ENCODE measurements at regions not wholly inside any gene's neighbourhood (a gene's known extent, or its start where the extent isn't known, plus 50 kb on each side); places are given as distances from the start of the nearest gene placed in this dataset.

DNA sequence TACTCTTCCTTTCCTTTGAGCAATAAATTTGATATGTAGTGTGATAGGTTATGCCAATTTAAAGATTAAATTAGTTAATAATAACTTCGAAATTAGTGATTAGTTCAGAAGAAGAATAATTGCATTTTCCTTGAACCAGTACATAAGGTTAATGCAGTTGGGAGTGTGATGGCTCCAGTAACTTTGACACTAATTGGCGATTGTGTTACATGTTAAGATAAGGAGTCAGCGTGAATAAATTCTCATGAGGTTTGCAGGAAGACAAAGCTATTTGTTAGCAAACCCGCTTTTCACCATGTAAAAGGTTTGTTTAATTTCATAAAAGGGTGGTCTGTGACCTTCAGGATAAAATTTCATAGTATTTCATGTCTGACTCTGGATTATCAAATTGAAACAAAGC lies 1226.8 kb downstream of the SLC16A7 start:
- no peaks in the 10 kb centered on the region for H3K4me1 ChIP-seq (ENCODE audit: control insufficient read depth in 3 of 3, insufficient read depth in 3 of 3, low read length in 3 of 3)
- H3K4me3 ChIP-seq (ENCODE audit: low read length in 3 of 3) = no peak overlapping the region
- H3K27ac ChIP-seq (ENCODE audit: low read depth, low read length) = no peak overlapping the region
- H3K9me3 ChIP-seq (ENCODE audit: control insufficient read depth in 3 of 3, low read length in 3 of 3) = no peaks in the 10 kb centered on the region
- H3K9ac ChIP-seq (ENCODE audit: low read depth in 1 of 3, low read length in 3 of 3) = no peak overlapping the region
- no peaks in the 10 kb centered on the region for H3K27me3 ChIP-seq (ENCODE audit: control insufficient read depth in 3 of 3, insufficient read depth in 3 of 3, low read length in 3 of 3)
- H3K36me3 ChIP-seq (ENCODE audit: control insufficient read depth in 3 of 3, insufficient read depth in 3 of 3, low read length in 3 of 3) = no peaks in the 10 kb centered on the region

DNA sequence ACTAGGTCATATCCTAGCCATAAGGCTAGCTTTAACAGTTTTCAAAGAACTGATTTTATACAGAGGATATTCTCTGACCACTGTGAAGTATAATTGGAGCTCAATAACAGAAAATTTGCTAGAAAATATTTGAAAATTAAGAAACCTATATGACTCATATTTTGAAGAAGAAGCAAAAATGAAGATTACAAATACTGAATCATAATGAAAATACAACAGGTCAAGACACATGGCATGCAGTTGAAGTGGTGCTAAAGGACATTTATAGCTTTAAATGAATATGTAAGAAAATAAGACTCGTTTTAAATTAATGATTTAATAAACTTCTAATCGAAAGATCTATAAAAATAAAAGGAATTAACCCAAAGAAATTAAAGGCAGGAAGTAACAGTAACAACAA lies 1234.6 kb downstream of the SLC16A7 start:
- H3K4me3 ChIP-seq (ENCODE audit: low read length in 3 of 3) = no peak overlapping the region
- H3K36me3 ChIP-seq (ENCODE audit: control insufficient read depth in 3 of 3, insufficient read depth in 3 of 3, low read length in 3 of 3) = no peaks in the 10 kb centered on the region
- no peaks in the 10 kb centered on the region for H3K27me3 ChIP-seq (ENCODE audit: control insufficient read depth in 3 of 3, insufficient read depth in 3 of 3, low read length in 3 of 3)
- no peak overlapping the region for H3K27ac ChIP-seq (ENCODE audit: low read depth, low read length)
- no peaks in the 10 kb centered on the region for H3K4me1 ChIP-seq (ENCODE audit: control insufficient read depth in 3 of 3, insufficient read depth in 3 of 3, low read length in 3 of 3)
- H3K9me3 ChIP-seq (ENCODE audit: control insufficient read depth in 3 of 3, low read length in 3 of 3) = no peaks in the 10 kb centered on the region
- H3K9ac ChIP-seq (ENCODE audit: low read depth in 1 of 3, low read length in 3 of 3) = no peak overlapping the region

DNA sequence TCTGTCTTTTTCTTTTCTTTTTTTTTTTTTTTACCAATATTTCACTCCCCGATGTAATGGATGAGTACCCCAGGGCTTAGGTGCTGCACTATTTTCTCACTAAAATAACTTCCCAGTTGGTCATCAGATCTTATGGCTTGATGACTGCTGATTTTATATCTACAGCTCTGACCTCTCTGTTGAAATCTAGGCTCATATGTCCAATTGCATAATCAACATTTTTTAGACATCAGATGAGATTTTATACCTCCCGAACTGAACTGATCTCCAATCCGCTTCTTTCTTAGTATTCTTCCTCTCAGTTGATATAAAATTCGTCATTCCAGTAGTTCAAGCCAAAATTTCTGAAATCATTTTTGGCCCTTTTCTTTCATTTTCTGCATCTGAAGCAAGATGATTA lies 1236.5 kb downstream of the SLC16A7 start:
- no peak overlapping the region for H3K9ac ChIP-seq (ENCODE audit: low read depth in 1 of 3, low read length in 3 of 3)
- no peaks in the 10 kb centered on the region for H3K9me3 ChIP-seq (ENCODE audit: control insufficient read depth in 3 of 3, low read length in 3 of 3)
- no peaks in the 10 kb centered on the region for H3K27me3 ChIP-seq (ENCODE audit: control insufficient read depth in 3 of 3, insufficient read depth in 3 of 3, low read length in 3 of 3)
- no peaks in the 10 kb centered on the region for H3K36me3 ChIP-seq (ENCODE audit: control insufficient read depth in 3 of 3, insufficient read depth in 3 of 3, low read length in 3 of 3)
- no peaks in the 10 kb centered on the region for H3K4me1 ChIP-seq (ENCODE audit: control insufficient read depth in 3 of 3, insufficient read depth in 3 of 3, low read length in 3 of 3)
- H3K27ac ChIP-seq (ENCODE audit: low read depth, low read length) = no peak overlapping the region
- H3K4me3 ChIP-seq (ENCODE audit: low read length in 3 of 3) = no peak overlapping the region

DNA sequence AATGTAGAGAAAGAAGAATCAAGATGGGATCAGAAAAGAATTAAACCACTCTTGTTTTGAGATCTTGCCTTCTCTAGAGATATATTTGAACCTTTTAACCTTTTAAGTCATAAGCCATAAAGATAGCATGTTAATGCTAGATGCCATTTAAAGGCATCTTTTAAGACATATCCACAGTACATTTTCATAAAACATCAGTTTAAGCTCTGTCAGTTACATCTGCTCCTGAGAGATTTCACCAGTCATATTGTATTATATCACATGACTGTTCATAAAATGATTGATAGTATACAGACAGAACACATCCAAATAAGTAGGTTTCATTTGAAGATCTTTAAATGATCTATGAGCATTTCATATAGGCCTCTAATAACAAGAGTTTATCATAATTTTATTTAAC lies 1238.5 kb downstream of the SLC16A7 start:
- Histone ChIP-seq H3K9ac (ENCODE audit: low read depth in 1 of 3, low read length in 3 of 3) (no peak overlapping the region), H3K4me1 (ENCODE audit: control insufficient read depth in 3 of 3, insufficient read depth in 3 of 3, low read length in 3 of 3) (no peaks in the 10 kb centered on the region), H3K4me3 (ENCODE audit: low read length in 3 of 3) (no peak overlapping the region), H3K9me3 (ENCODE audit: control insufficient read depth in 3 of 3, low read length in 3 of 3) (no peaks in the 10 kb centered on the region), H3K27me3 (ENCODE audit: control insufficient read depth in 3 of 3, insufficient read depth in 3 of 3, low read length in 3 of 3) (no peaks in the 10 kb centered on the region), H3K27ac (ENCODE audit: low read depth, low read length) (no peak overlapping the region), H3K36me3 (ENCODE audit: control insufficient read depth in 3 of 3, insufficient read depth in 3 of 3, low read length in 3 of 3) (no peaks in the 10 kb centered on the region)

DNA sequence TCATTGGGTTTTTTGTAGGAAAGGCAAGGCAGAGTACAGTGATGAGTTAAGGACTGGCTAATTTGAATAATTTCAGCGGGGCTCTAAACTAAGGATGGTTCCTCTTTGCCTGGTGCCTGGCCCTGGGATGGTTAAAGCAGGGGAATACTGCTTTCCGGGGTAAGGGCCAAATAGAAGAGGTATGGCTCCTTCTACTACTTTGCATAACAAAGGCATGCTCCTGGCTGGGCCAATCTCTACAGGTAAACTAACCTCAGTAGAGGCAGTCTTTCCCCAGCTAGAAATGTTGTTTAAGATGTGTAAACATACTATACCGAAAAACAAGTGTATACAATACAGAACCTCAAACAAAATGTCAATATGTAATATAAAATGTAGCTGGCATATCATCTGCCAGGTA lies 1239.0 kb downstream of the SLC16A7 start:
- Histone ChIP-seq H3K36me3 (ENCODE audit: control insufficient read depth in 3 of 3, insufficient read depth in 3 of 3, low read length in 3 of 3) (no peaks in the 10 kb centered on the region), H3K9me3 (ENCODE audit: control insufficient read depth in 3 of 3, low read length in 3 of 3) (no peaks in the 10 kb centered on the region), H3K27me3 (ENCODE audit: control insufficient read depth in 3 of 3, insufficient read depth in 3 of 3, low read length in 3 of 3) (no peaks in the 10 kb centered on the region), H3K4me1 (ENCODE audit: control insufficient read depth in 3 of 3, insufficient read depth in 3 of 3, low read length in 3 of 3) (no peaks in the 10 kb centered on the region), H3K4me3 (ENCODE audit: low read length in 3 of 3) (no peak overlapping the region), H3K27ac (ENCODE audit: low read depth, low read length) (no peak overlapping the region), H3K9ac (ENCODE audit: low read depth in 1 of 3, low read length in 3 of 3) (no peak overlapping the region)

DNA sequence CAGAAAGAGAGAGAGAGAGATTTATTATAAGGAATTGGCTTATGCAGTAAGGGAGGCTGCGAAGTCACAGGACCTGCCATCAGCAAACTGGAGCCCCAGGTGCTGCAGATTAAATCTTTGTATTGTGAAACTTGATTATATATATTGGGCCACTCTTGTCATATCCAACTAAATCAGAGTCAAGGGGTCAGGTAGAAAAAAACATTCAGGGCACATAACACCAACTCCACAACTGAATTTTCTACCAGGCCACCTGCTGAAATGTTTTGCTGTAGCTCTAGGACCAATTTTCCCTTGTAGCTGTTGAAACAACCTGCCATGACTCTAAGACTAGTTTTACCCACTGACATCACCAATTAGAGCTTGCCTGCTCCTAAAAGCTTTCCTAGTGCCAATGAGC lies 1240.8 kb downstream of the SLC16A7 start:
- no peaks in the 10 kb centered on the region for H3K9me3 ChIP-seq (ENCODE audit: control insufficient read depth in 3 of 3, low read length in 3 of 3)
- no peaks in the 10 kb centered on the region for H3K27me3 ChIP-seq (ENCODE audit: control insufficient read depth in 3 of 3, insufficient read depth in 3 of 3, low read length in 3 of 3)
- no peaks in the 10 kb centered on the region for H3K36me3 ChIP-seq (ENCODE audit: control insufficient read depth in 3 of 3, insufficient read depth in 3 of 3, low read length in 3 of 3)
- H3K4me1 ChIP-seq (ENCODE audit: control insufficient read depth in 3 of 3, insufficient read depth in 3 of 3, low read length in 3 of 3) = no peaks in the 10 kb centered on the region
- no peak overlapping the region for H3K27ac ChIP-seq (ENCODE audit: low read depth, low read length)
- H3K4me3 ChIP-seq (ENCODE audit: low read length in 3 of 3) = no peak overlapping the region
- no peak overlapping the region for H3K9ac ChIP-seq (ENCODE audit: low read depth in 1 of 3, low read length in 3 of 3)

DNA sequence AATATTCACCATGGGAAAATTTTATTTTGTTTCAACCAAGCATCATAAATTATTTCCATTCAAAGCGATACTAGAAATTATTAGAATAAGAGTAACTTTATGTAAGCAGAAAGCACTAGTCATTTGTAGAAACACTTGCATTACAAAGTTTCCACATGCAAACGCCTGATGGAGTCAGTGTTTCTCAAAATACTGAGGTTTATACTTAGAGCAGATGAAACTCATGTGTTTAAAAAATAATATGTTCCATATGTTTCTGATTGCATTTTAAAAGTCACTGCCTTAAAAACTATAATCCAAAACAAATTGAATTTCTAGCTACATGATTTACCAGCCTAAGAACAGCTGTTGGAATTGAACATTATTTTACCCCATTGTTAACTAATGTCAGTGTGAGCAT lies 1246.4 kb downstream of the SLC16A7 start:
- H3K36me3 ChIP-seq (ENCODE audit: control insufficient read depth in 3 of 3, insufficient read depth in 3 of 3, low read length in 3 of 3) = no peaks in the 10 kb centered on the region
- H3K9me3 ChIP-seq (ENCODE audit: control insufficient read depth in 3 of 3, low read length in 3 of 3) = no peaks in the 10 kb centered on the region
- H3K4me1 ChIP-seq (ENCODE audit: control insufficient read depth in 3 of 3, insufficient read depth in 3 of 3, low read length in 3 of 3) = no peaks in the 10 kb centered on the region
- no peaks in the 10 kb centered on the region for H3K27me3 ChIP-seq (ENCODE audit: control insufficient read depth in 3 of 3, insufficient read depth in 3 of 3, low read length in 3 of 3)
- H3K9ac ChIP-seq (ENCODE audit: low read depth in 1 of 3, low read length in 3 of 3) = no peak overlapping the region
- H3K27ac ChIP-seq (ENCODE audit: low read depth, low read length) = no peak overlapping the region
- H3K4me3 ChIP-seq (ENCODE audit: low read length in 3 of 3) = no peak overlapping the region

DNA sequence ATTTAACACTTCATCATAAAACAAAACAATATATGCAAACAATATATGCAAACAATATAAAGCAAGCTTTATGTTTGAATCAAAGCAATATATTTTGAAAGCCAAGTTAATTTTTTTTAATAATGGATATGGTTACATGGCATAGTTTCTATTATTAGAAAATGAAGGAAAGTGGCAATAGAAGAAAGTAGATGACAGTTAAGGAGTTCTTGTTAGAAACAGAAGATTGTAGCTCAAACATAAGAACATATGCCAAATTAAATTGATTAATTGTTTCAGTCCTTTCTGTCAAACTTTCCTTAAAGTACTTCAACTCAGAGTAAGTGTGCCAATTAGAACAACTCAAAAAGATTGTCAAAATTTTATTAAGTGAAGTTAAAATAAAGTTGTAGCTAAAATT lies 1248.3 kb downstream of the SLC16A7 start:
- no peak overlapping the region for H3K9ac ChIP-seq (ENCODE audit: low read depth in 1 of 3, low read length in 3 of 3)

DNA sequence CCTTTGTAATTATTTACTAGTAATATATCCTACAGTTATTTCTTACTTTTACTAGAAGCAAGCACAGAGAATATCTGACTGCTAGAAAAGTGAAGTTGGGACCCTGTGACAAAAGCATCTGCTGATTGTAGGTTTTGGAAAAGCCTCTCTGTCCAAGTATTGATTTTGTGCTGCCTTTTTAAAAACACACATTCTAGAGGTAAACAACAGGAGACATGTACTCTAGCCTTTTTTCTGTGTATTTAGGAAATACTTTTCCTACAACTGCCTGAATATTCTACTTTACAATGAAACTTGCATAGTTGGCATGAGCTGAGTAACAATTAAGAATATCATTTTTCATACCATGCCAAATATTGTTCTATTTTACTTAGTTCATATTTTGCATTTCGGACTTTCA lies 1249.0 kb downstream of the SLC16A7 start:
- no peaks in the 10 kb centered on the region for H3K4me1 ChIP-seq (ENCODE audit: control insufficient read depth in 3 of 3, insufficient read depth in 3 of 3, low read length in 3 of 3)
- no peak overlapping the region for H3K4me3 ChIP-seq (ENCODE audit: low read length in 3 of 3)
- H3K9ac ChIP-seq (ENCODE audit: low read depth in 1 of 3, low read length in 3 of 3) = no peak overlapping the region
- no peaks in the 10 kb centered on the region for H3K27me3 ChIP-seq (ENCODE audit: control insufficient read depth in 3 of 3, insufficient read depth in 3 of 3, low read length in 3 of 3)
- H3K27ac ChIP-seq (ENCODE audit: low read depth, low read length) = no peak overlapping the region
- H3K36me3 ChIP-seq (ENCODE audit: control insufficient read depth in 3 of 3, insufficient read depth in 3 of 3, low read length in 3 of 3) = no peaks in the 10 kb centered on the region
- H3K9me3 ChIP-seq (ENCODE audit: control insufficient read depth in 3 of 3, low read length in 3 of 3) = no peaks in the 10 kb centered on the region

More for the DNA sequence above, 1248.3 kb downstream of the SLC16A7 start:
- H3K27ac ChIP-seq (ENCODE audit: low read depth, low read length) = no peak overlapping the region
- no peaks in the 10 kb centered on the region for H3K36me3 ChIP-seq (ENCODE audit: control insufficient read depth in 3 of 3, insufficient read depth in 3 of 3, low read length in 3 of 3)
- no peaks in the 10 kb centered on the region for H3K27me3 ChIP-seq (ENCODE audit: control insufficient read depth in 3 of 3, insufficient read depth in 3 of 3, low read length in 3 of 3)
- no peaks in the 10 kb centered on the region for H3K4me1 ChIP-seq (ENCODE audit: control insufficient read depth in 3 of 3, insufficient read depth in 3 of 3, low read length in 3 of 3)
- no peak overlapping the region for H3K4me3 ChIP-seq (ENCODE audit: low read length in 3 of 3)
- no peaks in the 10 kb centered on the region for H3K9me3 ChIP-seq (ENCODE audit: control insufficient read depth in 3 of 3, low read length in 3 of 3)

DNA sequence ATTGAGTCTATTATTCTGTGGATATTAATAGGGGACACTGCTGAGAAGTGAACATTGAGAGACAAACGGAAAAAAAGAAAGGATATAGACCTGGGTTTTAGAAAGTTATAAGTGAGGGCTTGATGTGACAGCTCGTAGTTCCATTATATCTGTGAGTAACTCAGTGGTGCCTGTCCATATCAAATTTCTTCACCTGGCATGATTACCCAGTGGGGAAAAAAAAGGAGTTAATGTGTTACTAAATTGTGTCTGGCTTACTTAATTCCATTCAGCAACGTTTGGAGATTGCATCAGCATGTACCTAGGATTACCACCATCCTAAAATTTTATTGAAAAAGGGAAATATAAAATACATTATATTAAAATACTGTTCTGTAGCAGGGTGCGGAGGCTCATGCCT lies 1249.9 kb downstream of the SLC16A7 start:
- H3K9ac ChIP-seq (ENCODE audit: low read depth in 1 of 3, low read length in 3 of 3) = no peak overlapping the region
- no peaks in the 10 kb centered on the region for H3K9me3 ChIP-seq (ENCODE audit: control insufficient read depth in 3 of 3, low read length in 3 of 3)
- H3K27ac ChIP-seq (ENCODE audit: low read depth, low read length) = no peak overlapping the region
- no peak overlapping the region for H3K4me3 ChIP-seq (ENCODE audit: low read length in 3 of 3)
- no peaks in the 10 kb centered on the region for H3K27me3 ChIP-seq (ENCODE audit: control insufficient read depth in 3 of 3, insufficient read depth in 3 of 3, low read length in 3 of 3)
- no peaks in the 10 kb centered on the region for H3K36me3 ChIP-seq (ENCODE audit: control insufficient read depth in 3 of 3, insufficient read depth in 3 of 3, low read length in 3 of 3)
- no peaks in the 10 kb centered on the region for H3K4me1 ChIP-seq (ENCODE audit: control insufficient read depth in 3 of 3, insufficient read depth in 3 of 3, low read length in 3 of 3)

DNA sequence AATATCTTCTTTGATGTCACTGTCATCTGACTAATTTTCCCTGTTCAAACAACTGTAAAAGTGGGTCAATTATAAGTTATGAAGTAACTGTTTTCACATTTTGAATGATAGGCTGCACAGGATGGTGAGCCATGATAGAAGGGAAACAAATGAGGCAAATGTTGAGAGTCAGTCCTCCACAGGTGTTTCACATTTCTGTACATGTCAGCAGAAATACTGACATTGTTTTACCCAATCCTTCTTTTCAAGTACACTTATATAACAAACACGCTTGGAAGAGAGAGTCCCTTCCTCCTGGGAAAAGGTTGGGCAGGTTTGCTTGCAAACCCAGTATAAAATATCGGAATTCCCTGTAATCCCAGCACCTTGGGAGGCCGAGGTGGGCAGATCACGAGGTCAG lies 1251.5 kb downstream of the SLC16A7 start:
- Histone ChIP-seq H3K4me1 (ENCODE audit: control insufficient read depth in 3 of 3, insufficient read depth in 3 of 3, low read length in 3 of 3) (no peaks in the 10 kb centered on the region), H3K27ac (ENCODE audit: low read depth, low read length) (no peak overlapping the region), H3K4me3 (ENCODE audit: low read length in 3 of 3) (no peak overlapping the region), H3K9ac (ENCODE audit: low read depth in 1 of 3, low read length in 3 of 3) (no peak overlapping the region), H3K27me3 (ENCODE audit: control insufficient read depth in 3 of 3, insufficient read depth in 3 of 3, low read length in 3 of 3) (no peaks in the 10 kb centered on the region), H3K9me3 (ENCODE audit: control insufficient read depth in 3 of 3, low read length in 3 of 3) (no peaks in the 10 kb centered on the region), H3K36me3 (ENCODE audit: control insufficient read depth in 3 of 3, insufficient read depth in 3 of 3, low read length in 3 of 3) (no peaks in the 10 kb centered on the region)

All from skeletal muscle tissue (tissue), 3 donors.